WERI-Rb-1 (cell line): ENCODE measurements at regions not wholly inside any gene's neighbourhood (a gene's known extent, or its start where the extent isn't known, plus 50 kb on each side); places are given as distances from the start of the nearest gene placed in this dataset.

Experiments used
- DNase-seq: peaks from one replicate; pipeline ENCODE4 v3.0.0-alpha.2; 2020
- H3K27ac ChIP-seq: fragments of 250-450 bp; sonication (Bioruptor Pico); 2 replicates; pipeline ENCODE4 v1.5.1; 2020; ENCODE audit warnings: mild to moderate bottlenecking, moderate library complexity
- H3K27me3 ChIP-seq: fragments of 250-450 bp; sonication (Bioruptor Pico); 2 replicates; pipeline ENCODE4 v1.5.1; 2021; ENCODE audit warnings: mild to moderate bottlenecking, low read depth, moderate library complexity; ENCODE audit not compliant: insufficient read depth, severe bottlenecking
- H3K36me3 ChIP-seq: fragments of 250-450 bp; sonication (Bioruptor Pico); 2 replicates; pipeline ENCODE4 v1.5.1; 2020; ENCODE audit warnings: mild to moderate bottlenecking, moderate library complexity
- H3K4me3 ChIP-seq: 2 replicates; pipeline ENCODE4 v1.5.1; 2011; ENCODE audit warnings: low read depth, mild to moderate bottlenecking, control low read depth, low read length
- H3K9me3 ChIP-seq: fragments of 250-450 bp; sonication (Bioruptor Pico); 2 replicates; pipeline ENCODE4 v1.5.1; 2021; ENCODE audit warnings: mild to moderate bottlenecking, moderate library complexity; ENCODE audit not compliant: severe bottlenecking
- CTCF ChIP-seq: IDR thresholded peaks from 2 replicates; pipeline ENCODE4 v1.5.1; 2011; ENCODE audit warnings: low read depth, mild to moderate bottlenecking, control low read depth, inconsistent platforms, low read length

- Histone ChIP-seq H3K27me3 (no peaks in the 10 kb centered on the region), H3K27ac (no peak overlapping the region), H3K36me3 (no peaks in the 10 kb centered on the region), H3K9me3 (no peaks in the 10 kb centered on the region), H3K4me3 (no peak overlapping the region)
- DNase-seq, result no peak
- TF ChIP-seq CTCF, result no peak
Measured at GRCh38 chr4:60089546-60090273, 1110.4 kb upstream of the ADGRL3 start.

GRCh38 chr4:60096676-60097075, 1103.5 kb upstream of the ADGRL3 start:
- H3K9me3 ChIP-seq, result no peaks in the 10 kb centered on the region
- no peaks in the 10 kb centered on the region for H3K27me3 ChIP-seq
- DNase-seq, result no peak
- no peak overlapping the region for H3K27ac ChIP-seq
- no peak overlapping the region for H3K4me3 ChIP-seq
- no peaks in the 10 kb centered on the region for H3K36me3 ChIP-seq
- TF ChIP-seq CTCF, result no peak

GRCh38 chr4:60116592-60116991, 1083.5 kb upstream of the ADGRL3 start:
- no peak for DNase-seq
- no peaks in the 10 kb centered on the region for H3K9me3 ChIP-seq

GRCh38 chr4:60117726-60118323, 1082.3 kb upstream of the ADGRL3 start:
- Histone ChIP-seq H3K27ac (no peak overlapping the region), H3K9me3 (no peaks in the 10 kb centered on the region), H3K27me3 (no peaks in the 10 kb centered on the region), H3K4me3 (no peak overlapping the region), H3K36me3 (no peaks in the 10 kb centered on the region)
- TF ChIP-seq CTCF, result no peak
- no peak for DNase-seq

More at GRCh38 chr4:60116592-60116991, 1083.5 kb upstream of the ADGRL3 start:
- H3K27me3 ChIP-seq, result no peaks in the 10 kb centered on the region
- H3K36me3 ChIP-seq, result no peaks in the 10 kb centered on the region
- H3K27ac ChIP-seq, result no peak overlapping the region
- H3K4me3 ChIP-seq, result no peak overlapping the region
- no peak for TF ChIP-seq CTCF

- no peaks in the 10 kb centered on the region for H3K9me3 ChIP-seq
- no peaks in the 10 kb centered on the region for H3K27me3 ChIP-seq
- no peaks in the 10 kb centered on the region for H3K36me3 ChIP-seq
- no peak overlapping the region for H3K4me3 ChIP-seq
- no peak for TF ChIP-seq CTCF
- H3K27ac ChIP-seq, result no peak overlapping the region
- DNase-seq, result no peak
Measured at GRCh38 chr4:60122820-60123219, 1077.3 kb upstream of the ADGRL3 start.
